Right cardiac atrium (tissue), 5 donors: ENCODE measurements at regions not wholly inside any gene's neighbourhood (a gene's known extent, or its start where the extent isn't known, plus 50 kb on each side); places are given as distances from the start of the nearest gene placed in this dataset.
"Not testable (repeated sequence)": the region's sequence is repeated elsewhere in the genome, so short reads cannot be mapped to it uniquely, and the experiment has no call there.

Experiments used
- ATAC-seq, 2 donors: fragments of 200-7000 bp; cut with Tn5 transposase; one replicate each; pipeline versions ENCODE4 v1.8.0 to v1.9.1; 2020; ENCODE audit warnings: moderate library complexity in 2 of 2, mild to moderate bottlenecking in 1 of 2
- DNase-seq, 3 donors: peaks; one replicate each; pipeline ENCODE4 v3.0.0-alpha.2; 2020
- H3K27ac ChIP-seq: one replicate; pipeline ENCODE4 v1.5.1; 2013; ENCODE audit warnings: mild to moderate bottlenecking, low read length, control low read depth, moderate library complexity
- H3K27me3 ChIP-seq: one replicate; pipeline ENCODE4 v1.6.1; 2013; ENCODE audit not compliant: control insufficient read depth, insufficient read depth
- H3K4me1 ChIP-seq: one replicate; pipeline ENCODE4 v1.6.1; 2013; ENCODE audit warnings: low read length; ENCODE audit not compliant: control insufficient read depth, insufficient read depth
- H3K4me3 ChIP-seq: one replicate; pipeline ENCODE4 v1.5.1; 2013; ENCODE audit warnings: low read length, control low read depth
- H3K9me3 ChIP-seq: one replicate; pipeline ENCODE4 v1.6.1; 2013; ENCODE audit warnings: low read length; ENCODE audit not compliant: control insufficient read depth
- WGBS: extraction: QIAGEN DNeasy Blood & Tissue Kit; methylation state at CpG from one replicate; pipeline ENCODE4 v1.1.7; 2013; 5-methylcytosine and 5-hydroxymethylcytosine counted together
- intact Hi-C, 4 donors: fragments of 100-400 bp; cut with DNase I; formaldehyde crosslinking; loops; one replicate each; pipeline versions ENCODE4 v1.11.0 to v1.14.0; 2022 to 2023
- donor health status: healthy with polysubstance abuse.
- donor health status: DM: no; HTN: yes; CAD: no.
- donor health status: DM: no; HTN: no; CAD: no.
- donor health status: DM: no; HTN: yes; CAD: no; lungs with severe emphysema.
- donor health status: DM: yes; HTN: yes; CAD: no.

GRCh38 chr7:153766926-153767325 is 285.3 kb upstream of the DPP6 start:
- H3K27me3 ChIP-seq, H3K9me3 ChIP-seq, ATAC-seq, DNase-seq, intact Hi-C loops, H3K4me1 ChIP-seq, H3K27ac ChIP-seq, H3K4me3 ChIP-seq: not testable (repeated sequence)
- 60% methylated on average over 1 of the region's 1 CpG for WGBS

DNA sequence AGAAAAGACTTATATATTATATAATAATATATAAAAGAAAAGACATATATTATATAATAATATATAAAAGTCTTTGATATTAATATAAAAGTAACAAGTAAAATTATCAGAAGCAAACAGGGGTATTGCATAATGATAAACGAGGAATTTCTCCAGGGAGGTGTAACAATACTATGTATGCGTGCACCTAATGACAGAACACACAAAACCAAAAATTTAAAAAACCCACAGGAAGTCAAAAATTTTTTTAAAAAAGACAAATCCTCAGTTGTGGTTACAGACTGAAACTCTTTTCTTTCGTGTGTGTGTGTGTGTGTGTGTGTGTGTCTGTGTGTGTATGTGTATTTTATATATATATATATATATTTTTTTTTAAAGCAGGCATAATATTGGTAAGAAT is 279.2 kb upstream of the DPP6 start:
- no peaks in the 10 kb centered on the region for H3K4me1 ChIP-seq
- no peaks in the 10 kb centered on the region for H3K27me3 ChIP-seq
- 63% methylated on average over 3 of the region's 3 CpGs for WGBS
- no peaks in the 10 kb centered on the region for H3K9me3 ChIP-seq
- no peak for ATAC-seq
- H3K27ac ChIP-seq = no peak overlapping the region
- DNase-seq = no peak
- H3K4me3 ChIP-seq = no peak overlapping the region
- intact Hi-C loops = no loop called here

DNA sequence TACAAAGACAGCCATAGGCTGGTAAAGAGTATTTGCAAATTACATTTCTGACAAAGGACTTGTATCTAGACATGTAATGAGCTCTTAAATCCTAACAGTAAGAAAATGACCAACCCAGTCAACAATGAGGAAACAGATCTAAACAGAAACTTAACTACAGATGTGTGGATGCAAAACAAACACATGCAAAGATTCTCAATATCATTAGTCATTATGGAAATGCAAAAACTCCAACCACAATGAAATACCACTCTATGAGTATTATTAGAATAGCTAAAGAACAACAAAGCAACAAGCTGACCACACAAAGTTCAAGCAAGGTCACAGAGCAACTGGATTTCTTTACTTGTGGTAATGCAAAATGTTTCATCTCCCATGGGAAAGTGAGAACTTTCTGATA is 275.3 kb upstream of the DPP6 start:
- H3K27ac ChIP-seq, intact Hi-C loops: not testable (repeated sequence)

DNA sequence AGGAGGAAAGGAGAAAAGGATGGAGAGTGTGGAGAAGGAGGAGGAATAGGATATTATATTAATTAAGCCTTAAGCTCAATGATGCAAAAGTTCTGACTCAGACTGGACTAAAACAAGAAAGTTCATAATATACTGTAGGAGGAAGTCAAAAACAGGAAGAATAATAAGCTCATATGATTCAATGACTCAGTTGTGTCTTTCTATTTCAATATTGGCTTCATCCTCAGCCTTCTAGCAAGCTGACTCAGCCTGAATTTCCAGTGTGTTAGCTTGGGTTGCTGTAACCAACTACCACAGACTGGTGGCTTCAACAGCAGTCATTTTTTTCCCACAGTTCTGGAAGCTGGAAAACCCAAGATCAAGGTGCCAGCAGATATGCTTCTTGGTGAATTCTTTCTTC is 254.8 kb upstream of the DPP6 start:
- H3K4me3 ChIP-seq, H3K27ac ChIP-seq, DNase-seq, ATAC-seq, intact Hi-C loops, H3K27me3 ChIP-seq, H3K4me1 ChIP-seq, H3K9me3 ChIP-seq: not testable (repeated sequence)

More for the DNA sequence above, 275.3 kb upstream of the DPP6 start:
- H3K4me3 ChIP-seq, H3K4me1 ChIP-seq, H3K27me3 ChIP-seq, ATAC-seq, H3K9me3 ChIP-seq, DNase-seq: not testable (repeated sequence)

GRCh38 chr7:153808117-153808516 is 244.1 kb upstream of the DPP6 start:
- no peaks in the 10 kb centered on the region for H3K9me3 ChIP-seq
- intact Hi-C loops = no loop called here
- WGBS = 93% methylated on average over 12 of the region's 12 CpGs
- no peaks in the 10 kb centered on the region for H3K27me3 ChIP-seq
- H3K4me3 ChIP-seq = no peak overlapping the region
- DNase-seq (no peak), ATAC-seq (no peak)
- no peaks in the 10 kb centered on the region for H3K4me1 ChIP-seq
- H3K27ac ChIP-seq = no peak overlapping the region

GRCh38 chr7:153829525-153829924 is 222.7 kb upstream of the DPP6 start:
- H3K27ac ChIP-seq = no peak overlapping the region
- no peaks in the 10 kb centered on the region for H3K9me3 ChIP-seq
- 74% methylated on average over 9 of the region's 9 CpGs for WGBS
- intact Hi-C loops = no loop called here
- no peak overlapping the region for H3K4me3 ChIP-seq
- no peaks in the 10 kb centered on the region for H3K4me1 ChIP-seq
- no peak for ATAC-seq
- no peaks in the 10 kb centered on the region for H3K27me3 ChIP-seq
- no peak for DNase-seq

GRCh38 chr7:153832160-153832559 is 220.0 kb upstream of the DPP6 start:
- intact Hi-C loops = no loop called here
- H3K9me3 ChIP-seq = no peaks in the 10 kb centered on the region
- H3K4me3 ChIP-seq = no peak overlapping the region
- DNase-seq (no peak), ATAC-seq (no peak)
- no peaks in the 10 kb centered on the region for H3K4me1 ChIP-seq
- H3K27ac ChIP-seq = no peak overlapping the region
- H3K27me3 ChIP-seq = no peaks in the 10 kb centered on the region
- 51% methylated on average over 4 of the region's 4 CpGs for WGBS

DNA sequence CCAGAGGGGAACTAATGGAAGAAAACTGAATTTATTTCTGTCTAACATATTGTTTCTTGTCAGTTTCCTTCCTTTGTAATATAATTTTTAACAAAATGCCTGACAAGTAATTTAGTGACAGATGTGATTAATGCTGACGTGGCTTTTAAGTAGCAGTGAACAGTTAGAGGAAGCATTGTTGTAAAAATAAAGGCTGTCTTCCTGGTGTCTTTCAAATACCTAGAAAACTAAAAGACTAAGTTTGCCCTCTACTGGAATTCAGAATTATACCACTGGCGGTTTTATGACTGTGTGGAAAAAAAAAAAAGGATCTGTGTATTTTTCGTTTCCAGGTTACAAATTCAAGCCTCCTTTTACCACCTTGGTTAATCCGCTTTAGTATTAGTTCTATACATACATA is 217.1 kb upstream of the DPP6 start:
- no peaks in the 10 kb centered on the region for H3K4me1 ChIP-seq
- 44% methylated on average over 4 of the region's 4 CpGs for WGBS
- H3K27me3 ChIP-seq = no peaks in the 10 kb centered on the region
- H3K4me3 ChIP-seq = no peak overlapping the region
- H3K27ac ChIP-seq = no peak overlapping the region
- H3K9me3 ChIP-seq = no peaks in the 10 kb centered on the region
- ATAC-seq (no peak), DNase-seq (no peak)
- intact Hi-C loops = no loop called here

DNA sequence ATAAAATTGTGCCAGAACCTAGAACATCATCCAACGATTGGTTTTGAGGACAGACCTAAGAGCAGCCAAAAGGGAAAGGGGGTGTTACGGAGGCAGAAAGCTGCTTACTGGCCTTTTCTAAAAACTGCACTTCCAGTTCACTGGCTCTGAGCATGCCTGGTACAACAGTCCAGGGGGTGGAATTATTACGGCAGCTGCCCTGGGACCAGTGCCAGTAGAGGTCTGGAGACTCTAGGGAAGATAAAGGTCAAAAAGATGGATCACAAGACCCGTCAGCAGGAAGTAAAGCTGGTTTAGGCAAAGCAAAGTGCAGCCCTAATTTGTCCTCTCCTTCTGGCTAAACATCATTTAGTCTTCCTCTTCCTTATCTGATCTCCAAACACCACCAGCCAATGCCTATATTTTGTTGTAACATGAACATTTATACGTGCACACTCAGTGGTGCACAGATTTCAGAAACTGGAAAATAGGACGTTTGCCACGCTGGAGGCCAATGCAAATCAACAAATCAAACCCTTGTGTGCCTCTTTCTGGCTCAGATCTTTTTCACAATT is 216.4 kb upstream of the DPP6 start:
- ATAC-seq = no peak
- no peak for DNase-seq
- Histone ChIP-seq H3K27ac (no peak overlapping the region), H3K4me1 (no peaks in the 10 kb centered on the region), H3K9me3 (no peaks in the 10 kb centered on the region), H3K4me3 (no peak overlapping the region), H3K27me3 (no peaks in the 10 kb centered on the region)
- 45% methylated on average over 7 of the region's 7 CpGs for WGBS
- intact Hi-C loops = no loop called here

DNA sequence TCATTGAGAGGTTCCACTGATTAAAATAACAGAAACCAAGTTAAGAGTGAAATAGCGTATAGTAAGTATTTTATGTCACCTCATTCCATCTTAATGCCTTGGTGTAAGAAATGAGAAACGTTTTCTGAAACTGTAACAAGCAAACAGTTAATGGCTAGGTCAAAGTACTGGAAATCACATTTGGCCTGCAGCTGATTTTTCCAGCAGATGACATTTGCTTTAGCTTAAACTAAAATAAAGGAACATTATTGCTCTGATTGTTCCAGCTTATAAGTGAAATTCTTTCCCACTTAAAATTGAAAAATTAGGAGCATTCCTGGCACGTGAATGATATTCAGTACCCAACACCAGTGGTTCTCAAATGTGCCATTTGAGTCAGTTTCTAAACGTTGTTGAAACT is 213.6 kb upstream of the DPP6 start:
- intact Hi-C loops = no loop called here
- 67% methylated on average over 4 of the region's 4 CpGs for WGBS
- ATAC-seq (no peak), DNase-seq (no peak)
- Histone ChIP-seq H3K9me3 (no peaks in the 10 kb centered on the region), H3K4me1 (no peaks in the 10 kb centered on the region), H3K27ac (no peak overlapping the region), H3K4me3 (no peak overlapping the region), H3K27me3 (no peaks in the 10 kb centered on the region)

DNA sequence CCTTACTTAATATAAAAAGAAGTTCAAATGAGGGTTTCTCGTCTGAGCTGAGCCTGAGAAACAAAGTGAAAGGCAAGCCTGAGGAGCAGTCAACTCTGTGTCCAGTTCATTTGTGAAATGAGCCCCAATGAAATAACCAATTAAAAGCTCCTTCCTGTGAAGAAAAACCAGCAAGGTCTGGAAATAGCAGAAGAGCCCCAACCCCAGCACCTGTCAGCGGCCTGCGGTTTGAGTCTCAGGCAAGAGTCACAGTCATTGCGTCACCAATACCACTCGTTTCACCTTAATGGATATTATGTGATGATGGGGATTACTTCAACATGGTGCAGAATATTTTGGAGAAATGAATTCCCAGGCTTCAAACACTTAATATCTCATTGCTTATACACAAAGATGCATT is 211.3 kb upstream of the DPP6 start:
- H3K4me3 ChIP-seq = no peak overlapping the region
- WGBS = 88% methylated on average over 5 of the region's 5 CpGs

GRCh38 chr7:153847828-153848227 is 204.4 kb upstream of the DPP6 start:
- no peak for DNase-seq
- 80% methylated on average over 11 of the region's 11 CpGs for WGBS
- H3K27ac ChIP-seq = no peak overlapping the region
- ATAC-seq = no peak
- H3K4me1 ChIP-seq = no peaks in the 10 kb centered on the region
- intact Hi-C loops = no loop called here
- no peaks in the 10 kb centered on the region for H3K9me3 ChIP-seq
- H3K4me3 ChIP-seq = no peak overlapping the region
- H3K27me3 ChIP-seq = no peaks in the 10 kb centered on the region

More for the DNA sequence above, 211.3 kb upstream of the DPP6 start:
- intact Hi-C loops = no loop called here
- no peaks in the 10 kb centered on the region for H3K4me1 ChIP-seq
- no peaks in the 10 kb centered on the region for H3K27me3 ChIP-seq
- no peak overlapping the region for H3K27ac ChIP-seq
- ATAC-seq (no peak), DNase-seq (no peak)
- no peaks in the 10 kb centered on the region for H3K9me3 ChIP-seq
